BJ (cell line): ENCODE measurements at regions not wholly inside any gene's neighbourhood (a gene's known extent, or its start where the extent isn't known, plus 50 kb on each side); places are given as distances from the start of the nearest gene placed in this dataset.

Source experiments
- CTCF ChIA-PET: fragments of 350-600 bp; formaldehyde crosslinking; extraction: SDS; loops from one replicate; lab custom pipeline; 2021; ENCODE audit warnings: antibody characterized with exemption, inconsistent platforms; lab: Yijun Ruan, JAX
- POLR2A ChIA-PET: fragments of 300-600 bp; sonication (Branson Sonifier 250); formaldehyde crosslinking; extraction: SDS; loops from one replicate; lab custom pipeline; 2021; ENCODE audit warnings: antibody characterized with exemption; lab: Charles Lee
- DNase-seq: peaks from one replicate; pipeline ENCODE4 v3.0.0-alpha.2; 2011; ENCODE audit warnings: low read depth
- H3K27me3 ChIP-seq: 2 replicates; pipeline ENCODE4 v1.6.0; 2011; ENCODE audit warnings: low read length; ENCODE audit not compliant: control insufficient read depth, insufficient read depth
- H3K36me3 ChIP-seq: 2 replicates; pipeline ENCODE4 v1.5.1; 2011; ENCODE audit warnings: low read length; ENCODE audit not compliant: control insufficient read depth, insufficient read depth
- H3K4me3 ChIP-seq: 2 replicates; pipeline ENCODE4 v1.5.1; 2011; ENCODE audit warnings: low read depth, mild to moderate bottlenecking, control low read depth, low read length
- TF ChIP-seq, protein P1 (sequence below): IDR thresholded peaks from 2 replicates; pipeline ENCODE4 v1.5.1; 2011; ENCODE audit warnings: low read depth, mild to moderate bottlenecking, control low read depth, inconsistent platforms, low read length, moderate library complexity; ENCODE audit not compliant: insufficient read depth

DNA sequence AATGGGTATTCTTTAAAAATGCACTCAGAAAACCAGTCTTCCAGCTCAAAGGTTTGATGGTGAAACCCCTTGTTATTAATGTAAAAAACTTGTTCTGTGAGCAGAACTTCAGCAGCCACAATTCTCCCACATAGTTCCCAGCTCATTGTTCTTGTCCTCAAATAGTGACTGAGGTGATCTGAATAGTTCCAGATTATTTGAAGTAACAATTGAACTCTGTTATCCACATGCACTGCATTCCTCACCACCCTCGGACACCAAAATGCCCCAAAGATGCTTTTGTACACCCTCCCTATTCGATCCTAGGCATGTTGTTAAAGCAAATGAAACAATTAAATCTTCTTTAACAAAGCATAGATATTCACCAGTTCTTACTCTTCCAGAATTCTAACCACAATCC is 2186.8 kb upstream of the CELF4 start:
- TF ChIP-seq, protein P1, sequence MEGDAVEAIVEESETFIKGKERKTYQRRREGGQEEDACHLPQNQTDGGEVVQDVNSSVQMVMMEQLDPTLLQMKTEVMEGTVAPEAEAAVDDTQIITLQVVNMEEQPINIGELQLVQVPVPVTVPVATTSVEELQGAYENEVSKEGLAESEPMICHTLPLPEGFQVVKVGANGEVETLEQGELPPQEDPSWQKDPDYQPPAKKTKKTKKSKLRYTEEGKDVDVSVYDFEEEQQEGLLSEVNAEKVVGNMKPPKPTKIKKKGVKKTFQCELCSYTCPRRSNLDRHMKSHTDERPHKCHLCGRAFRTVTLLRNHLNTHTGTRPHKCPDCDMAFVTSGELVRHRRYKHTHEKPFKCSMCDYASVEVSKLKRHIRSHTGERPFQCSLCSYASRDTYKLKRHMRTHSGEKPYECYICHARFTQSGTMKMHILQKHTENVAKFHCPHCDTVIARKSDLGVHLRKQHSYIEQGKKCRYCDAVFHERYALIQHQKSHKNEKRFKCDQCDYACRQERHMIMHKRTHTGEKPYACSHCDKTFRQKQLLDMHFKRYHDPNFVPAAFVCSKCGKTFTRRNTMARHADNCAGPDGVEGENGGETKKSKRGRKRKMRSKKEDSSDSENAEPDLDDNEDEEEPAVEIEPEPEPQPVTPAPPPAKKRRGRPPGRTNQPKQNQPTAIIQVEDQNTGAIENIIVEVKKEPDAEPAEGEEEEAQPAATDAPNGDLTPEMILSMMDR: no peak
- Histone ChIP-seq H3K36me3 (no peaks in the 10 kb centered on the region), H3K4me3 (no peak overlapping the region), H3K27me3 (no peaks in the 10 kb centered on the region)
- CTCF ChIA-PET: no interaction called here
- DNase-seq: no peak
- POLR2A ChIA-PET: no interaction called here

- no peaks in the 10 kb centered on the region for H3K27me3 ChIP-seq
- CTCF ChIA-PET: no interaction called here
- no peak overlapping the region for H3K4me3 ChIP-seq
- TF ChIP-seq, protein P1: no peak
- POLR2A ChIA-PET: no interaction called here
- H3K36me3 ChIP-seq: no peaks in the 10 kb centered on the region
- no peak for DNase-seq
These were observed 2186.3 kb upstream of the CELF4 start for GRCh38 chr18:39751921-39752320.

DNA sequence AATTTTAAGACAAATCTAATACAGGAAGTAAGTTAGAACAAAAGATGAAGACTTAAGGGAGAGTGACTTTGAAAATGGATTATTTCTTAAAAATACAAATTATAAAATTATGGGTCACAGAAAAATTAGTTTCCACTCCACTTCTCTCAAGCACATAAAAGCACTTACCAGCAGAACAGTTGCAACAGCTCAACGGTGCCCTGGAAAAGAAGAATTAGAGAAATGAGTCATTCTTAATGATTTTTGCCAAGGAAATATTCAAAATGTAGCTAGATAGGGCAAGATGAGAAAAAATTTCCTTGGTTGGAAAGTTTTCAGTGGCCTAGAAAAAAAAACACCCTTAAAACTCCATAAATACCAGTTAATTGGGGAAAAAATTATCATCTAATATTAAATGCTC is 2185.6 kb upstream of the CELF4 start:
- POLR2A ChIA-PET: no interaction called here
- Histone ChIP-seq H3K36me3 (no peaks in the 10 kb centered on the region; the same call in 1 of the 2 replicates), H3K4me3 (no peak overlapping the region), H3K27me3 (no peaks in the 10 kb centered on the region)
- CTCF ChIA-PET: no interaction called here
- no peak for DNase-seq
- TF ChIP-seq, protein P1: no peak

DNA sequence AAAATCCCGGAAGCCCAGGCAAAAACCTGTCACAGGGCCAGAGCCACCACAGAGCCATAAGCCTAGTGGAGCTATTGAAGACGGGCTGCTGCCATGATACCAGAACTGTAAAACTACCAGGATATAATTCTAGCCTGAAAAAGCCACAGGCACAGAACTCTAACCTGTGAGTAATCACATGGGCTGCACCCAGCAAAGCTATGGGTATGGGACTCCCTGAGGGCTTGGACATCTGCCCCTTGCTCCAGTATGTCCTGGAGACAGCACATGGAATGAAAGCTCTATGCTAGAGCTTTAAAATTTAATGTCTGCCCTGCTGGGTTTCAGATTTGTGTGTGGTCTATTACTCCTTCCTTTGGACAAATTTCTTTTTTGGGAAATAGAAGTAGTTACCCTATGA is 2183.6 kb upstream of the CELF4 start:
- Histone ChIP-seq H3K27me3 (no peaks in the 10 kb centered on the region), H3K4me3 (no peak overlapping the region), H3K36me3 (no peaks in the 10 kb centered on the region; the same call in 1 of the 2 replicates)
- CTCF ChIA-PET: no interaction called here
- POLR2A ChIA-PET: no interaction called here
- TF ChIP-seq, protein P1: no peak
- no peak for DNase-seq

DNA sequence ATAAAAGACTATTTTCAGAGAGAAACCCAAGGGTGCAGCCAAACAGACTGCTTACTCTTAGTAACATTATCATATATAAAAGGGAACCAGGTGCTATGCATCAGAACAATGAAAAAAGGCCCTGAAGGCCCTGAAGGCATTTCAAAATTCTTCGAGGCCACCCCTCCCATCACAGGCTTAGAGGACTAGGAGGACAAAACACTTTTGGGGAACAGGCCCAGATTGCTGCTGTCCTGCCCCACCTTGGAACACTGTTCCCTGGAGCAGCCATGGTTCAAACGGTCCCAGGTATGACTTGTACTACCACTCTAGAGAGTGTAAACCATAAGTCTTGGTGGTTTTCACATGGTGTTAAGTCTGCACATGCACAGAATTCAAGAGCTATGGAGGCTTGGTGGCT is 2183.1 kb upstream of the CELF4 start:
- ChIA-PET POLR2A (no interaction called here), CTCF (no interaction called here)
- DNase-seq: no peak
- Histone ChIP-seq H3K4me3 (no peak overlapping the region), H3K36me3 (no peaks in the 10 kb centered on the region; the same call in 1 of the 2 replicates), H3K27me3 (no peaks in the 10 kb centered on the region)
- TF ChIP-seq, protein P1: no peak
